GM19351 (cell line): ENCODE measurements at regions not wholly inside any gene's neighbourhood (a gene's known extent, or its start where the extent isn't known, plus 50 kb on each side); places are given as distances from the start of the nearest gene placed in this dataset.

Source experiments
- ATAC-seq: cut with Tn5 transposase; IDR thresholded peaks from one replicate; pipeline ENCODE4 v1.9.1; 2021; ENCODE audit warnings: mild to moderate bottlenecking, moderate library complexity; ENCODE audit not compliant: unreplicated experiment

DNA sequence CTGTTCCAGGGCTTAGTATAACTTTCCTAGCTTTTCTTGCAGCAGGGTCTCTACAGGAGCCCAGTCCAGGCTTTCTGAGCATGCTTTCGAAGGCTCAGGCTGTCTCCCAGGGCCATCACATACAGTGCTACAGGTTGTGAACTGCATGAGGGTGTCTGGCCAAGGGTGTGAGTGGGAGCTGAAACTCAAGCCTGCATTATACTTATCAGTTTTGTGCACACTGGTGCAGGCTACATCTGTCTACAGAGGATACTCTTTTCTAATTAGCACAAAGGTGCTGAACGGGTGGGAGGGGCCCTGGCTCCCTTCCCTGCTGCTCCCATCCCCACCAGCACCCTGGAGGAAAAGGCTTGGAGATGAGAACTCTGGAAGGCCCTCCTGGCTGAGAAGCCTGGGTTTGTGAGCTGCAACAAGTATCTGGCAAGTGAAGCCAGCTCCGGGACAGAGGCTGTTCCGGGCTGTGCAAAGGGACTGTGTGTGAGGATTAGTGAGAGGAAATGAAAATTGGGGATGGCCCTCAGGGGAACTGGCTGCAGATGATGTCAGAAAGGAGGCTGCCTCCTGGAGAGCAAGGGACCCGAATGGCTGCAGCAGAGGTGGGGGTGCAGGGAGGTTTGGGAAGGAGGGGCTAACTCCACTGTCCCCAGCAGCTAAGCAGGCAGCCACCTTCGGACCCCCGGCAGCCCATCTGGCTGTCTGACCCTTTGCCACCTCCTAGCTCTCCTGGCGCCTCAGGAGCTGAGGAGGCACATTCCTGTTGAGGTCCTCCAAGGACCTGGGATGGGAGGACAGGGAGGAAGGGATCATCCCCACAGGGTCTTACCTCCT lies 68.5 kb downstream of the EFNB1 start:
- no peak for ATAC-seq

- ATAC-seq = no peak
These were observed 67.8 kb downstream of the EFNB1 start for GRCh38 chrX:68896581-68896980.

- no peak for ATAC-seq
These were observed 67.0 kb downstream of the EFNB1 start for GRCh38 chrX:68895778-68896177.

DNA sequence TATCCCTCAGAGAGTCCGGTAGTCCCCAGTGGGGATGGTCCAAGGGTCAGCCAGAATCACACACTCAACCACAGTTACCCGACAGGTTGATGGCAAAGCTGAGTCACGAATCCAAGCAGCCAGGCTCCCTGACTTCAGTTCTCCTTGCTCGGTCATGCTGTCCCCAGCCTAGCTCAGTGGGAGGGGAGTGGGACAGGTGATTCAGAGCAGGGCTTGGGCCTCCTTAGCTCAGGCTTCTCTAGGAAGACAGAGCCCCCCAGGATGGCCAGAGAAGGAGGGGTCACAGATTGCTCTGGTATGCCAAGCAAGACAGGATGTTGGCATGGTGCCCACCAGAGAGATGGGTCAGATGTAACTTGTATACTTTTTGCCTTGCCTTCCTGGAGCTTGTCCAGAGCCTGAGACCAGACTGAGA lies 66.5 kb downstream of the EFNB1 start:
- no peak for ATAC-seq

- no peak for ATAC-seq
These were observed 65.9 kb downstream of the EFNB1 start for GRCh38 chrX:68894513-68895340.

DNA sequence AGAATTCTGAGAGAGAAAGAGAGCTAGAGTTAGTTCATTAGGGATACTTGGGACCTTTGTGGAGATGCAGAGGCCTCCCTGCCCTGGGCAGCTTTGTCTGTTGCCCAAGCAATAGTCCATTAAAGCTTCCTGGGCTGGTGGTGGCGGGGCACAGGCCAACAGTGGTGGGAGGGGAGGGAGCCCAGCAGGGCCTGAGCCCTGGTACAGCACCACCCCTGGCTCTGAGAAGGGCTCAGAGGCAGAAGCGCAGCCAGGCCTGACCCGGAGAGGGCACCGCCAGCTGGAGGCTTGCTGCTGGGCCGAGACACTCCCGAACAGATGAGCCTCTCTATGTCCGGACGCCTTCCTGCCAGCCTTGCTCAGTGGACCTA lies 65.3 kb downstream of the EFNB1 start:
- ATAC-seq = no peak

DNA sequence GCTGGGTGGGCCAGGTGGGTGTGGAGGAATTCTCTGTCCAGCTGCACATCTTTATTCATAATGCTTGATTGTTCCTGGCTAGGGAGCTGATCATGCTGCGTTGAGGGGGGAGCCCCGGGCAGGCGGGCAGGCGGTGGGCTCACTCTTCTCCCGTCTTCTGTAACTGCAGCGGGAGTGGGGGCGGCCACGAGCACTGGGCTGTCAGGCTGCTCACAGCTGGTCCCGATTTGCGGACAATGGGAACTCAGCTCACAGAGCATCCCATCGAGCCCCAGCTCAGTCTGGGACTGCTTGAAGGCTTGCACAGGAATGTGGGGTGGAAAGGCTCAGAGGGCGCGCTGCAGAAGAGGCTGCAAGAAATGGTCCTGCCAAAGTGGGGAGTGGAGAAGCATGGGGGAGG lies 63.8 kb downstream of the EFNB1 start:
- no peak for ATAC-seq

DNA sequence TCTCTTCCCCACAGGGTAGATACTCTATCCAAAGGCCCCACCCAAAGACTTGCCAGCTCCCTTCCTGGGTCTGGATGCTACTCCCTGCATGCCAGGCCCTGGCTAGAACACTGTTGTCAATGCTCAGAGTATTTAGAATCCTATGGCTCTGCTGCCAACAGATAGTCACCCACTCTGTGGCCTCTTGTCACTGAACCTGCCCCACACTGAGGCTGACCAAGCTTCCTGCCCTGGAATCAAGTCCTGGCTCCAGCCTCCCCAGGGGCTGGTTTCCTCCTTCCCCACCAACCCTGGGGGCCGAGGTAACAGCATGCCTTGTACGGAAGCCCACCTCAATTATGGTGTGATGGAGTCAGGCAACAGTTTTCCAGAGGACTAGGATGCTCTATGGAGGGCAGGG lies 63.3 kb downstream of the EFNB1 start:
- ATAC-seq = no peak
